Karpas-422 (cell line): ENCODE measurements at regions not wholly inside any gene's neighbourhood (a gene's known extent, or its start where the extent isn't known, plus 50 kb on each side); places are given as distances from the start of the nearest gene placed in this dataset.

ENCODE experiments used
- DNase-seq: peaks from one replicate; pipeline ENCODE4 v3.0.0-alpha.2; 2015
- H2AFZ ChIP-seq: fragments of 200-600 bp; sonication (generic); 2 replicates; pipeline ENCODE4 v1.6.1; 2014; ENCODE audit warnings: antibody characterized with exemption, low read length, mixed read lengths
- H3K27ac ChIP-seq: fragments of 200-600 bp; sonication (generic); 2 replicates; pipeline ENCODE4 v1.5.1; 2014; ENCODE audit warnings: mild to moderate bottlenecking, low read length, moderate library complexity
- H3K27me3 ChIP-seq: fragments of 200-600 bp; sonication (generic); 2 replicates; pipeline ENCODE4 v1.6.1; 2014; ENCODE audit warnings: low read length, mixed read lengths
- H3K36me3 ChIP-seq: fragments of 200-600 bp; sonication (generic); 2 replicates; pipeline ENCODE4 v1.6.1; 2014; ENCODE audit warnings: low read length, mixed read lengths; ENCODE audit not compliant: insufficient read depth
- H3K4me1 ChIP-seq: fragments of 200-600 bp; sonication (generic); 2 replicates; pipeline ENCODE4 v1.6.1; 2014; ENCODE audit warnings: mild to moderate bottlenecking, low read length, mixed read lengths
- H3K4me2 ChIP-seq: fragments of 200-600 bp; sonication (generic); 2 replicates; pipeline ENCODE4 v1.6.1; 2014; ENCODE audit warnings: low read length, low read depth, mild to moderate bottlenecking; ENCODE audit not compliant: poor library complexity, severe bottlenecking
- H3K4me3 ChIP-seq: fragments of 200-600 bp; sonication (generic); 2 replicates; pipeline ENCODE4 v1.5.1; 2014; ENCODE audit warnings: mild to moderate bottlenecking, antibody characterized with exemption, low read length, mixed read lengths
- H3K79me2 ChIP-seq: fragments of 200-600 bp; sonication (generic); 2 replicates; pipeline ENCODE4 v1.6.1; 2014; ENCODE audit warnings: mild to moderate bottlenecking, low read length, mixed read lengths
- H3K9ac ChIP-seq: fragments of 200-600 bp; sonication (generic); 2 replicates; pipeline ENCODE4 v1.6.0; 2014; ENCODE audit warnings: low read length
- H3K9me2 ChIP-seq: fragments of 200-600 bp; sonication (generic), shearing (Covaris generic); replicated peaks from 2 replicates; pipeline ENCODE4 v1.6.0; 2014; ENCODE audit warnings: mild to moderate bottlenecking, low read length, moderate library complexity; ENCODE audit not compliant: insufficient read depth
- H3K9me3 ChIP-seq: fragments of 300-700, 200-600 bp; sonication (generic); 2 replicates; pipeline ENCODE4 v1.6.1; 2014; ENCODE audit warnings: low read length, mixed read lengths
- H4K20me1 ChIP-seq: fragments of 200-600 bp; sonication (generic); 2 replicates; pipeline ENCODE4 v1.6.1; 2014; ENCODE audit warnings: mild to moderate bottlenecking, antibody characterized with exemption, low read length, low read depth; ENCODE audit not compliant: insufficient read depth

DNA sequence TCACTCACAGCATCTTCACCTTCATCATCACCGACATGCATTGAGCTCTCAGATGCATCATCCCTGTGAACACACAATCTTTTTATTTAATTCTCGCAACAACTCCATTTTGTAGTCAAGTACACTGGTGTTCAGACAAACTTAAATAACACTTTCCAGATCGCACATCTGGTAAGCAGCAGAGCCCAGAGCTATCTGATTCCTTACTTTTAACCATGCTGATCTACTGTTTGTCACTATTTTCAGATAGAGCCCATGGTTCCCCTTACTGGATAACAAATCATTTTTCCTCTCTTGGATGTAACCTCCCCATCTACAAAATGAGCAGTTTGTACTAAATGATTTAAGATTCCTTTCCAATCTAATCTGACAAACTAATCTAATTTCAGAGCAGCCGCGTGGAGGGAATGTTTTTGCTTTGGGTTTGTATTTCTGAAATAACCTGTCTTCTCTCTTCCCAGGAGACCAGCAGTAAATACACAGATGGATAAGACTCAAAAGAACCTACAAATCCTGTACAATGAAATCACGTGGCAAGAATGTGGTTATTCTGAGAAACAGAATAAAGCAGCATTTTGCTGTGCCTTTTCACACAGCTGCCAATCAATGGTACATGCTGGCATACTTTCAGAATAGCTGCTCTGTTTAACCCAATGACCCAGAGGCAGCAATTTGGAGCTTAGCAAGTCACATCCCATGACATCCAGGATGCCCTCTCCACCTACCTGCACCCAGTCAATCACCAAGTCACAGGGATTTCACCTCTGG, 72.9 kb upstream of the CCL2 start:
- no peaks in the 10 kb centered on the region for H3K27me3 ChIP-seq
- no peak for DNase-seq
- no peak overlapping the region for H3K9ac ChIP-seq
- no peaks in the 10 kb centered on the region for H3K9me3 ChIP-seq
- no peaks in the 10 kb centered on the region for H4K20me1 ChIP-seq
- no peaks in the 10 kb centered on the region for H3K36me3 ChIP-seq
- no peaks in the 10 kb centered on the region for H3K79me2 ChIP-seq
- no peak overlapping the region for H3K4me3 ChIP-seq
- H3K4me1 ChIP-seq = peaks cover 3% of the 10 kb centered on the region; the same call in 1 of the 2 replicates
- H3K27ac ChIP-seq = no peak overlapping the region
- no peaks in the 10 kb centered on the region for H3K9me2 ChIP-seq
- H3K4me2 ChIP-seq = no peak overlapping the region
- no peak overlapping the region for H2AFZ ChIP-seq

- Histone ChIP-seq H3K27me3 (no peaks in the 10 kb centered on the region), H3K4me2 (no peak overlapping the region), H3K4me1 (no peaks in the 10 kb centered on the region), H3K4me3 (no peak overlapping the region), H3K9me3 (no peaks in the 10 kb centered on the region), H4K20me1 (no peaks in the 10 kb centered on the region), H2AFZ (no peak overlapping the region), H3K27ac (no peak overlapping the region), H3K36me3 (no peaks in the 10 kb centered on the region), H3K79me2 (no peaks in the 10 kb centered on the region), H3K9me2 (no peaks in the 10 kb centered on the region), H3K9ac (no peak overlapping the region)
- DNase-seq = no peak
Observed at GRCh38 chr17:34195987-34196386, 59.1 kb upstream of the CCL2 start.

DNA sequence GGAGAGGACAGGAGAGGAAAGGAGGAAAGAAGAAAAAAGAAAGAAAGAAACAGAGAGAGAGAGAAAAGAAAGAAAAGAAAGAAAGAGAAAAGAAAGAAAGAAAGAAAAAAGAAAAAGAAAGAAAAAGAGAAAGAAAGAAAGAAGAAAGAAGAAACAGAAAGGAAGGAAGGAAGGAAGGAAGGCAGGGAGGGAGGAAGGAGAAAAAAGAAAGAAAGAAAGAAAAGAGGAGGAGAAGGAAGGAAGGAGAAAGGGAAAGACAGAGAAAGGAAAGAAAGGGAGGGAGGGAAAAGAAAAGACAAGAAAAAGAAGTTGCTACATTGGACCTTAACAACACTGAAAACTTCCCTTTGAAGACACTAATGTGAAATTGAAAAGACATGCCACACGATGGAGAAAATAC, 56.6 kb upstream of the CCL2 start:
- H4K20me1 ChIP-seq = no peaks in the 10 kb centered on the region
- no peaks in the 10 kb centered on the region for H3K9me2 ChIP-seq
- no peaks in the 10 kb centered on the region for H3K9me3 ChIP-seq
- H2AFZ ChIP-seq = no peak overlapping the region
- H3K27ac ChIP-seq = no peak overlapping the region
- DNase-seq = no peak
- no peaks in the 10 kb centered on the region for H3K27me3 ChIP-seq
- no peak overlapping the region for H3K4me2 ChIP-seq
- H3K4me3 ChIP-seq = no peak overlapping the region
- no peaks in the 10 kb centered on the region for H3K36me3 ChIP-seq
- no peak overlapping the region for H3K9ac ChIP-seq
- no peaks in the 10 kb centered on the region for H3K4me1 ChIP-seq
- no peaks in the 10 kb centered on the region for H3K79me2 ChIP-seq

DNA sequence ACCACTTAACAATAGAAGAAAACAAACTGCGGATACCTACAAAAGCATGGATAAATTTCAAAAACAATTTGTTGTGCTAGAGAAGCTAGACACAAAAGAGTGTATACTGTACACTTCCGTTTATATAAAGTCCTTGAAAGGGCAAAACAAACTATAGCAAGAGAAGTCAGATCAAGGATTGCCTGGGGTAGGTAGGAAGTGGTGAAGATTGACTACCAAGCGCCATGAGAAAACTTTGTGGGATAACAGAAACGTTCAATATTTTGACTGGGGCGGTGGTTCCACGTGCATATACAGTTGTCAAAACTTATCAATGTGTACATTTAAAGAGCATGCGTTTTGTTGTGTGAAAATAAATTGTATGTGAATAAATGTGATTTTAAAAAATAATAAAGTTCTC, 55.6 kb upstream of the CCL2 start:
- no peak overlapping the region for H2AFZ ChIP-seq
- no peaks in the 10 kb centered on the region for H3K36me3 ChIP-seq
- H3K9me2 ChIP-seq = no peaks in the 10 kb centered on the region
- no peak overlapping the region for H3K4me3 ChIP-seq
- H3K4me2 ChIP-seq = no peak overlapping the region
- no peaks in the 10 kb centered on the region for H3K9me3 ChIP-seq
- no peaks in the 10 kb centered on the region for H4K20me1 ChIP-seq
- H3K4me1 ChIP-seq = no peaks in the 10 kb centered on the region
- no peak for DNase-seq
- no peak overlapping the region for H3K9ac ChIP-seq
- no peak overlapping the region for H3K27ac ChIP-seq
- no peaks in the 10 kb centered on the region for H3K79me2 ChIP-seq
- no peaks in the 10 kb centered on the region for H3K27me3 ChIP-seq

- no peak overlapping the region for H3K9ac ChIP-seq
- no peaks in the 10 kb centered on the region for H3K9me2 ChIP-seq
- H3K36me3 ChIP-seq = no peaks in the 10 kb centered on the region
- H3K27me3 ChIP-seq = no peaks in the 10 kb centered on the region
- H3K4me3 ChIP-seq = no peak overlapping the region
- H4K20me1 ChIP-seq = no peaks in the 10 kb centered on the region
- peak; percentile 91 for DNase-seq
- no peaks in the 10 kb centered on the region for H3K9me3 ChIP-seq
- H3K27ac ChIP-seq = no peak overlapping the region
- H3K4me1 ChIP-seq = no peaks in the 10 kb centered on the region
- H3K79me2 ChIP-seq = no peaks in the 10 kb centered on the region
- no peak overlapping the region for H2AFZ ChIP-seq
- H3K4me2 ChIP-seq = no peak overlapping the region
Observed at GRCh38 chr17:34199932-34200534, 55.1 kb upstream of the CCL2 start.

GRCh38 chr17:34201225-34201624, 53.9 kb upstream of the CCL2 start:
- Histone ChIP-seq H3K9ac (no peak overlapping the region), H3K4me1 (no peaks in the 10 kb centered on the region), H3K27me3 (no peaks in the 10 kb centered on the region), H3K36me3 (no peaks in the 10 kb centered on the region), H3K27ac (no peak overlapping the region), H4K20me1 (no peaks in the 10 kb centered on the region), H3K9me2 (no peaks in the 10 kb centered on the region), H3K4me3 (no peak overlapping the region), H2AFZ (no peak overlapping the region), H3K4me2 (no peak overlapping the region), H3K9me3 (no peaks in the 10 kb centered on the region), H3K79me2 (no peaks in the 10 kb centered on the region)
- DNase-seq = no peak

GRCh38 chr17:34201767-34202166, 53.3 kb upstream of the CCL2 start:
- Histone ChIP-seq H2AFZ (no peak overlapping the region), H3K4me1 (no peaks in the 10 kb centered on the region), H3K27ac (no peak overlapping the region), H3K79me2 (no peaks in the 10 kb centered on the region), H3K36me3 (no peaks in the 10 kb centered on the region), H3K9me3 (no peaks in the 10 kb centered on the region), H3K4me2 (no peak overlapping the region), H3K4me3 (no peak overlapping the region), H3K9ac (no peak overlapping the region), H3K27me3 (no peaks in the 10 kb centered on the region), H4K20me1 (no peaks in the 10 kb centered on the region), H3K9me2 (no peaks in the 10 kb centered on the region)
- no peak for DNase-seq

DNA sequence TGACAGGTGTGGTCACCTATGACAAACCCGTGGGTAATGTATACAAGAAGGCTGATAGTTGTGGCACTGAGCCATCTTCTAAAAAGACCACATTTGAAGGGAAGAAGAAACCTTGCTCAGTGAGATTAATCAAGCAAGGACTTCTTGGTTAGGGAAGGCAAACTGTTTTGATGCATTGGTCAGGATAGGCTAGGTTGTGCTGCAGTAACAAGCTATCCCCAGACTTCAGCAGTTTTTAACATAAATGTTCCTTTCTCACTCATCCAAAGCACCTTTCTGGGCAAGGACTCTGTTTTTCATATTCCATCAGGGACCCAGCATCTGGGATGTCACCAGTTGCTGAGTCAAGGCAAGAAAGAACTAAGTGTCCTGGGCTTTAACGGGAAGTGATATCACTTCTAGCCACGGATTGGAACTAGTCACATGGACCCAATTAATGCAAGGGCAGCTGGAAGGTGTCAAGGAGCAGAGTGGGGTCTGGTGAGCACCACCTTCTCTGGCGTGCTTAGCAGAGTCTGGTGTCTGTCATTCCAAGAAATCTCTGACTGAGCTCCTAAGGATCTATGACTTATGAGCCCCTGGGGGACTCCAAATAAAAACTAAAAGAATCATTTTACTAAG, 52.0 kb upstream of the CCL2 start:
- Histone ChIP-seq H3K4me2 (no peak overlapping the region), H4K20me1 (no peaks in the 10 kb centered on the region), H3K27me3 (no peaks in the 10 kb centered on the region), H3K27ac (no peak overlapping the region), H3K36me3 (no peaks in the 10 kb centered on the region), H3K9ac (no peak overlapping the region), H3K4me3 (no peak overlapping the region), H3K9me3 (no peaks in the 10 kb centered on the region), H3K9me2 (no peaks in the 10 kb centered on the region), H3K79me2 (no peaks in the 10 kb centered on the region), H3K4me1 (no peaks in the 10 kb centered on the region), H2AFZ (no peak overlapping the region)
- no peak for DNase-seq
